ENCODE measurements at regions not wholly inside any gene's neighbourhood (a gene's known extent, or its start where the extent isn't known, plus 50 kb on each side); places are given as distances from the start of the nearest gene placed in this dataset.

DNA sequence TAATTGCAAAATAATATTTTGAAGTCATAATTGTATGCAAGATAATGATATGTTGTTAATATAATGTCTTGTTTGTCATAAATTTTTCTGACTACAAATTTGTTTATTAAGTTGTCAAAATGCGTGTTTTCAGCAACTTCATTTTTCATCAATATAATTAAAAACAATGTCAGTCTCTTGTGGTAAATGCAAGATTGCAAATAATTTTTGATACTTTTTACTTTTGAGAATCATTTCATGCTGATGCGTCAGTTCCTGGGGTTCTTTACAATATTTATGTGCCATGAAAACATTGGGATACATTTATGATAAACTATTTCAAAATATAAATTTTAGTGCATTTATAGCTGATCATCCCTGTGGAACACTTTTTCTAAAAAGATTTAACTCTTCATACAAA lies 1504.8 kb downstream of the BRD1 start:
- TF ChIP-seq EZH2phosphoT487 (IDR thresholded peaks at IDR 0.05; ENCODE audit: insufficient read depth, low read depth), result no peak
- no peak for TF ChIP-seq EZH2 (IDR thresholded peaks at IDR 0.05; ENCODE audit: insufficient read depth, poor library complexity, severe bottlenecking)
